Brain microvascular endothelial cell (primary cell): ENCODE measurements at regions not wholly inside any gene's neighbourhood (a gene's known extent, or its start where the extent isn't known, plus 50 kb on each side); places are given as distances from the start of the nearest gene placed in this dataset.

Experiments used
- DNase-seq: peaks from one replicate; pipeline ENCODE4 v3.0.0-alpha.2; 2020
- H3K27ac ChIP-seq: fragments of 250-450 bp; sonication (Bioruptor Pico); 2 replicates; pipeline ENCODE4 v1.5.1; 2020; ENCODE audit warnings: mild to moderate bottlenecking, moderate library complexity
- H3K27me3 ChIP-seq: fragments of 250-450 bp; sonication (Bioruptor Pico); replicated peaks from 2 replicates; pipeline ENCODE4 v1.5.1; 2020; ENCODE audit warnings: mild to moderate bottlenecking
- H3K36me3 ChIP-seq: fragments of 250-450 bp; sonication (Bioruptor Pico); replicated peaks from 2 replicates; pipeline ENCODE4 v1.5.1; 2020; ENCODE audit warnings: mild to moderate bottlenecking
- H3K4me3 ChIP-seq: 2 replicates; pipeline ENCODE4 v1.5.1; 2011; ENCODE audit warnings: low read depth, mild to moderate bottlenecking, control low read depth, low read length, moderate library complexity
- CTCF ChIP-seq: IDR thresholded peaks from 2 replicates; pipeline ENCODE4 v1.5.1; 2011; ENCODE audit warnings: low read depth, mild to moderate bottlenecking, moderate library complexity, low read length, control low read depth, inconsistent platforms; ENCODE audit errors: missing control alignments
- in situ Hi-C: cut with HindIII; loops from 2 replicates; pipeline ENCODE4 v1.10.0; 2017; ENCODE audit warnings: low sequenced_read_pairs, low pct_ligation_motif_present

DNA sequence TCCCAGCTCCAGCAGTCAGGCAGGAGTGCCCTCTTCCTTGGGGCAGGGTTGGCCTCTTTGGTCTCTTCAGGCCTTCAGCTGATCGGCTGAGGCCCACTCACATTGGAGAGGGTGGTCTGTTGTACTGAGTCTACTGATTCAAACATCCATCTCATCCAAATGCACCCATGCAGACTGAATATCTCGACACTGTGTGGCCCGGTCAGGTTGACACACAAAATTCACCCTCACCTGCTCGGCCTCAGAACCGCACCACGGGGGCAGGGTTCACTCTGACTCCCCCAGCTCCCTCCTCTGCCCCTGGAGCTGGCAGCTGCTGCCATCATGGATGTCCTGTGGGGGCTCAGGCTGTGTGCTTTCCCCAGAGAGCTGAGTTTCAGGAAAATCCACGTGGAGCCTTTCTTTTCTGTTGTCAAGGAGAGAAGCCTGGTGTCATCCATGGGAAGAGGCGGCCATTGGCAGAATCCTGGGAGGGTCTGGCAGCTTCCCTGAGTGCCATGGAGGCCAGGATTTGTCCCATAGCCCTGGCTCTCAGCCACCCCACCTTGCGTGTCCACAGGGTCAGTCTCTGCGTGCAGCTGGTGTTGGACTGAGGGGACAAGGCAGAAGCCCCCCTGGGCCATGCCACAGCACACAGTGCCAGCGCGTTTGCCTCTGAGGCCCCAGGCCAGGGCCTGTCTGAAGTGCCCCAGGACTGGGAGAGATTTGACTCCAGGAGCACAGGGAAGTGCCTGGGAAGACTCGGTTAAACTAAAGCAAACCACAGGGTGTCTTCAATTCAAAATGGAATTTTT lies 114.1 kb downstream of the ERMARD start:
- no peak for TF ChIP-seq CTCF
- no peak overlapping the region for H3K27ac ChIP-seq
- H3K4me3 ChIP-seq, result no peak overlapping the region
- no peaks in the 10 kb centered on the region for H3K36me3 ChIP-seq
- in situ Hi-C loops, result no loop called here
- H3K27me3 ChIP-seq, result no peaks in the 10 kb centered on the region
- DNase-seq, result no peak

DNA sequence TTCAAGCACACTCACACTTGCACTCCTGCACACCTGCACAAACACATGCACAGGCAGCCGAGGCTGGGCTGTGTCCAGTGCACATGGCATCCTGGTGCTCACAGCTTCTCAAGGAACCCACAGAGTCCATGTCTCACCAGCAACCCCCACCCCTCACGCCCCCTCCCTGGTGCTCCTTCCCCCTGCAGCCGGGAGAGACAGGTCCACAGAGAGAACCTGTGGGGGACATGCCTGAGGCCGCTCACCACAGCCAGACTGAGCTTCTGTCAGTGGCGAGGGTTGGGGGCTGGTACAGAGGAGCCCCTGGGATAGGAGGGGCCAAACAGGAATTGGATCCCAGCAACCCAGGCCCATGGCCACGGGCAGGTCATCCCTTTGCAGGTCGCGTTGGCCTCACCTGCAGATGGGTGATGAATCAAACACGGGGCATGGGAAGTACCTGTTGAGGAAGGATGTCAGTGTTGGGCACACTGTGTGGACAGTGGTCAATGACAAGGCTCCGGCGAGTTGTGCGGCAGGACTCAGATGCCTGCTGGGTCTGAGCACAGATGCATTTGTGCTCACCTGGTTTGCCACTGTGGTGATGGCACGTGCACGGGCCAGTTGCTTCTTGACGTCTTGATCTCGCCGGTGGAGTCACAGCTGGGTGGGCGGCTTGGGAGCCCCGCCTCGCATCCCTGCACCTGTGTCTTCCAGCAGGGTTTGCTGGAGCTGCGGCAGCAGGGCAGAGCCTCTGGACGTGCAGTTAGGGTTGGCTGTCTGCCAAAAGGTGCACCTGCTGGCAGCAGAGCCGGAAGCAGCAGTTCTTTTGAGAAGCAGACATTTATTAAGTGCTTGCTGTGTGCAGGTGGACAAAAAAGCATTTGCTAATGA lies 113.0 kb downstream of the ERMARD start:
- H3K36me3 ChIP-seq, result no peaks in the 10 kb centered on the region
- no peak overlapping the region for H3K27ac ChIP-seq
- no peak for DNase-seq
- no peak overlapping the region for H3K4me3 ChIP-seq
- no peak for TF ChIP-seq CTCF
- no peaks in the 10 kb centered on the region for H3K27me3 ChIP-seq
- in situ Hi-C loops, result no loop called here

DNA sequence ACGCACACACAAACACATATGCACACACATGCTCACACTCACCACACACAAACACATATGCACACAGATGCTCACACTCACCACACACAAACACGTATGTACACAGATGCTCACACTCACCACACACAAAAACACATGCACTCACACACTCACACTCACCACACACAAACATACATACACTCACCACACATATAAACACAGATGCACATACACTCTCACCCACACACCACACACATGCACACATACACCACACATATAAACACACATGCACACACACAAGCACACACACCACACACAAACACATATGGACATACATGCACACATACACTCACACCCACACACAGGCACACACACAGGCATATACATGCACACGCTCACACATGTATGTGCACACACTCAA lies 112.3 kb downstream of the ERMARD start:
- Histone ChIP-seq H3K36me3 (no peaks in the 10 kb centered on the region), H3K27ac (no peak overlapping the region), H3K27me3 (no peaks in the 10 kb centered on the region), H3K4me3 (no peak overlapping the region)
- in situ Hi-C loops, result no loop called here
- DNase-seq, result no peak
- no peak for TF ChIP-seq CTCF

DNA sequence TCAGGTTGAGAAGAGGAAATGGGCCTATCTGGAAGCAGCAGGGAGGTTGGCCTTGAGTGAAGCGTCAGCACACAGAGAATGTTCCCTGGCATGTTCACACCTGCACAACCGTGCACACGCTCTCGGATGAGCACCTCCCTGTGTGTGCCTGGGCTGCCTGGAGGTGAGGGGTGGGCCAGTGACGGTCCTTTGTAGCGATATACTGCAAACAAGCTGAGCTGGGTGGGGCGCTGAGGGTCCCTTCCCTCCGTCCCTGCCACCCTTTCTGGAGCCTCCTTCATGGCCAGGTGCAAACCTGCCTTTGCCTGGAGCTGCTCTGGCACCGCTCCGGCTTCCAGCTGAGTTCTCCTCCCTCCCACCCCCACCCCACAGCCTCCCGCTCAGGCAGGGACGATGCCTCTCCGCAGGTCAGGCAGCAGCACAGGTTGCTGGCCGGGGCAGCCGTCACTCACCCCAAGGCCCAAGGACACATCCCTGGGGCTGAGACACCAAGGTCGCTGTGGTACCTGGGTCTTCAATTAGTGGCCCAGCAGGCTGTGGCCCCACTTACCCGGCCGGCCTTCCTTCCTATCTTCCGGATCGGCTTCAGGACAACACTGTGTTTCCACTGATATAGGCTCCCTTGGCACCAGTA lies 111.6 kb downstream of the ERMARD start:
- no peak overlapping the region for H3K4me3 ChIP-seq
- TF ChIP-seq CTCF, result no peak
- in situ Hi-C loops, result no loop called here
- DNase-seq, result no peak
- H3K27me3 ChIP-seq, result no peaks in the 10 kb centered on the region
- no peak overlapping the region for H3K27ac ChIP-seq
- no peaks in the 10 kb centered on the region for H3K36me3 ChIP-seq

DNA sequence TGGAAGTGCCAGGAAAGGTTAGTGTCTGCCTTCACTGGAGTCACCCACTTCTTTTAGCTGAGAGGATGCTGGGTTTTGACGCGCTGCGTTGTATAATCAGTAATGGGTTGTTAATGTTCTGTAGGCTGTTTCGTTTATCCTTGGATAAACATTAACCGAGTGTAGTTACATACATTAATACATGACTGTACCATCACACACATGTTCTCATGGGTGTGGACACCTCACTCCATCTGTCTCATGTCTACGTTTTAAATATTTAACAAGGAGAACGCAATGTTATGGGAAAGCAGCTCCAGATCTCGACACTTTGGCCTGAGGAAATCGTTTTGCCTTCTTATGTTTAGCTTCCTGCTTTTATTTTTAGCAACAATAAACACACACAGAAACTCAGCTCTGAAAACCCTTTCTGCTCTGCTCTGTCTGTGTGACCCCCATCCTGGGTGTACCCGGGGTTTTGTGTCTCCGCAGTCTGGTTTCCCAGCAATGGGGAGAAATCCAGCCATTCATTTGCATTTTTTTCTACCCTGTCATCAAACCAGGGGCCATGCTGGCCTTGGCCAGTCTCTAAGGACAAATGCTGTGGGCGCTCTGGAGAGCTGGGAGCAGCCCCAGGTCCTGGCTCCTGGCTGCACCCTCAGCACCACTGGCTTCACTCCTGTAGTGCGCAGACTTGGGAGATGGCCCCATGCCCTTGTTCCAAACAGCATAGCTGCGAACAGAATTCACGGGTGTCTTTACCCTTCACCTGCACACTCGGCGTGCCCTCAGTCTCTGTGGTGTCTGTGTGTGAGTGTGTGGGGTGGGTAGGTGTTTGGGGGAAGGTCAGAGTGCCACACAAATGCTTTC lies 110.8 kb downstream of the ERMARD start:
- no peaks in the 10 kb centered on the region for H3K27me3 ChIP-seq
- DNase-seq, result no peak
- no peak for TF ChIP-seq CTCF
- H3K27ac ChIP-seq, result no peak overlapping the region
- in situ Hi-C loops, result no loop called here
- H3K4me3 ChIP-seq, result no peak overlapping the region
- no peaks in the 10 kb centered on the region for H3K36me3 ChIP-seq
